Astrocyte of the cerebellum (primary cell): ENCODE measurements at regions not wholly inside any gene's neighbourhood (a gene's known extent, or its start where the extent isn't known, plus 50 kb on each side); places are given as distances from the start of the nearest gene placed in this dataset.

Experiments
- DNase-seq: peaks from one replicate; pipeline ENCODE4 v3.0.0-alpha.2; 2011; ENCODE audit warnings: low read depth
- H3K4me3 ChIP-seq: 2 replicates; pipeline ENCODE4 v1.5.1; 2011; ENCODE audit warnings: mild to moderate bottlenecking, low read depth, low read length, moderate library complexity
- CTCF ChIP-seq: IDR thresholded peaks from 2 replicates; pipeline ENCODE4 v1.5.1; 2012; ENCODE audit warnings: low read length, low read depth, moderate library complexity, mild to moderate bottlenecking; ENCODE audit errors: missing control alignments
- in situ Hi-C: cut with HindIII; loops from 2 replicates; pipeline ENCODE4 v1.10.0; 2017; ENCODE audit warnings: low sequenced_read_pairs

GRCh38 chr18:41436772-41437171, 518.3 kb upstream of the PIK3C3 start:
- in situ Hi-C loops, result no loop called here
- no peak for DNase-seq
- no peak for TF ChIP-seq CTCF
- no peak overlapping the region for H3K4me3 ChIP-seq

GRCh38 chr18:41418598-41418997, 536.4 kb upstream of the PIK3C3 start:
- in situ Hi-C loops, result no loop called here
- DNase-seq, result no peak
- no peak overlapping the region for H3K4me3 ChIP-seq
- TF ChIP-seq CTCF, result no peak

GRCh38 chr18:41416044-41416443, 539.0 kb upstream of the PIK3C3 start:
- in situ Hi-C loops, result no loop called here
- no peak for DNase-seq
- TF ChIP-seq CTCF, result no peak
- H3K4me3 ChIP-seq, result no peak overlapping the region

- TF ChIP-seq CTCF, result no peak
- in situ Hi-C loops, result no loop called here
- no peak overlapping the region for H3K4me3 ChIP-seq
- DNase-seq, result no peak
Measured at GRCh38 chr18:41410006-41410405, 545.0 kb upstream of the PIK3C3 start.

GRCh38 chr18:41406834-41407233, 548.2 kb upstream of the PIK3C3 start:
- TF ChIP-seq CTCF, result no peak

GRCh38 chr18:41396861-41397260, 558.2 kb upstream of the PIK3C3 start:
- no peak overlapping the region for H3K4me3 ChIP-seq
- DNase-seq, result no peak
- in situ Hi-C loops, result no loop called here
- TF ChIP-seq CTCF, result no peak

More at GRCh38 chr18:41406834-41407233, 548.2 kb upstream of the PIK3C3 start:
- in situ Hi-C loops, result no loop called here
- no peak overlapping the region for H3K4me3 ChIP-seq
- no peak for DNase-seq

GRCh38 chr18:41396211-41396610, 558.8 kb upstream of the PIK3C3 start:
- no peak for TF ChIP-seq CTCF
- in situ Hi-C loops, result no loop called here
- no peak for DNase-seq
- H3K4me3 ChIP-seq, result no peak overlapping the region
